ENCODE measurements at regions not wholly inside any gene's neighbourhood (a gene's known extent, or its start where the extent isn't known, plus 50 kb on each side); places are given as distances from the start of the nearest gene placed in this dataset.

DNA sequence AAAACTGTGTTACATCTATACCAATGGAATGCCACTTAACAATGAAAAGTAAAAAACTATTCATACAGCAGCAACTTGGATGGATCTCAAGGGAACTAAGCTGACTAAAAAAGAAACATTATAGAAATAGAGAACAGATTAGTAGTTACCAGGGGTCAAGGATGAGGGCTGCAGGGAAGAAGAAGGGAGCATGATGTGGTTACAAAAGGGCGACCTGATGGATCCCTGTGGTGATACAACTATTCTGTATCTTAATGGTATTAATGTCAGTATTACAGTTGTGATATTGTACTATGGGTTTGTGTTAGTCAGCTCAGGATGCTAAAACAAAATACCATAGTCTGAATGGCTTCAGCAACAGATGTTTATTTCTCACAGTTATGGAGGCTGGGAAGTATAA lies 190.7 kb downstream of the ZNF674 start:
- FAIRE-seq = no peak
- Histone ChIP-seq H3K27ac (ENCODE audit: extremely low read length, insufficient read depth, low read length) (no peak overlapping the region), H3K4me1 (ENCODE audit: insufficient read depth, low read length) (0 out of 2 replicates have a peak, but pooled peaks cover 9% of the 10 kb centered on the region), H3K27me3 (ENCODE audit: control insufficient read depth in 1 of 2, insufficient read depth in 2 of 2, low read length in 2 of 2) (no peaks in the 10 kb centered on the region), H3K36me3 (replicated peaks in 1 of 2; ENCODE audit: control insufficient read depth in 1 of 2, insufficient read depth in 2 of 2, low read length in 2 of 2) (no peaks in the 10 kb centered on the region), H3K4me2 (ENCODE audit: low read depth, low read length) (no peak overlapping the region), H2AFZ (ENCODE audit: low read length) (no peak overlapping the region), H3K4me3 (replicated peaks in 1 of 3; ENCODE audit: insufficient read depth in 1 of 3, low read depth in 2 of 3, low read length in 3 of 3) (no peak overlapping the region), H3K79me2 (ENCODE audit: insufficient read depth, low read length) (no peaks in the 10 kb centered on the region), H3K9ac (ENCODE audit: insufficient read depth, low read depth, low read length) (no peak overlapping the region), H3K9me3 (ENCODE audit: low read length) (no peaks in the 10 kb centered on the region), H4K20me1 (ENCODE audit: insufficient read depth, low read length) (no peaks in the 10 kb centered on the region)
- ChIA-PET POLR2A (no interaction called here), CTCF (ENCODE audit: low intra/inter-chr PET ratio, low total read pairs) (no interaction called here)
- in situ Hi-C loops (cut with HindIII; ENCODE audit: extremely low pct_ligation_motif_present, low pct_unique_long_range_greater_than_20kb) = loop anchor here (25.0 kb wide), 1 partner anchor 517 kb away; no protein-coding TSS in a partner anchor
- TF ChIP-seq BHLHE40 (IDR thresholded peaks at IDR 0.05; ENCODE audit: low read length) (no peak), ZNF501 (CRISPR knock-in tag; IDR thresholded peaks at IDR 0.05) (no peak), ZNF75D (CRISPR knock-in tag; IDR thresholded peaks at IDR 0.05; ENCODE audit: borderline replicate concordance) (no peak), SMAD3 (CRISPR knock-in tag; IDR thresholded peaks at IDR 0.05) (no peak), STAT5B (CRISPR knock-in tag; IDR thresholded peaks at IDR 0.05) (no peak), MAFF (IDR thresholded peaks at IDR 0.05; ENCODE audit: low read depth, low read length) (no peak), GMEB1 (CRISPR knock-in tag; IDR thresholded peaks at IDR 0.05; ENCODE audit: borderline replicate concordance) (no peak), AGO1 (IDR thresholded peaks at IDR 0.05; ENCODE audit: low read depth, low read length, poor library complexity, severe bottlenecking) (no peak), CENPBD1 (CRISPR knock-in tag; IDR thresholded peaks at IDR 0.05; ENCODE audit: borderline replicate concordance, low read depth) (no peak), ZFY (CRISPR knock-in tag; IDR thresholded peaks at IDR 0.05) (no peak), ZC3H4 (CRISPR knock-in tag; IDR thresholded peaks at IDR 0.05; ENCODE audit: borderline replicate concordance) (no peak)
- TF ChIP-seq, protein P1, sequence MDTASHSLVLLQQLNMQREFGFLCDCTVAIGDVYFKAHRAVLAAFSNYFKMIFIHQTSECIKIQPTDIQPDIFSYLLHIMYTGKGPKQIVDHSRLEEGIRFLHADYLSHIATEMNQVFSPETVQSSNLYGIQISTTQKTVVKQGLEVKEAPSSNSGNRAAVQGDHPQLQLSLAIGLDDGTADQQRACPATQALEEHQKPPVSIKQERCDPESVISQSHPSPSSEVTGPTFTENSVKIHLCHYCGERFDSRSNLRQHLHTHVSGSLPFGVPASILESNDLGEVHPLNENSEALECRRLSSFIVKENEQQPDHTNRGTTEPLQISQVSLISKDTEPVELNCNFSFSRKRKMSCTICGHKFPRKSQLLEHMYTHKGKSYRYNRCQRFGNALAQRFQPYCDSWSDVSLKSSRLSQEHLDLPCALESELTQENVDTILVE (CRISPR knock-in tag; IDR thresholded peaks at IDR 0.05) = no peak
- TF ChIP-seq, protein P2, sequence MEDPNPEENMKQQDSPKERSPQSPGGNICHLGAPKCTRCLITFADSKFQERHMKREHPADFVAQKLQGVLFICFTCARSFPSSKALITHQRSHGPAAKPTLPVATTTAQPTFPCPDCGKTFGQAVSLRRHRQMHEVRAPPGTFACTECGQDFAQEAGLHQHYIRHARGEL (CRISPR knock-in tag; IDR thresholded peaks at IDR 0.05) = no peak
- 93% methylated on average over 1 of the region's 1 CpG for WGBS (ENCODE audit: low lambda C conversion rate)
- intact Hi-C loops (cut with micrococcal nuclease; ENCODE audit: unreplicated experiment) = no loop called here
- BruUV-seq (replicated peaks) = no TSS peak
- no peak for ATAC-seq
- no peak for DNase-seq (ENCODE audit: low spot score)
